CD4-positive, alpha-beta T cell treated with Interleukin-6 for 4 hours (primary cell): ENCODE measurements at regions not wholly inside any gene's neighbourhood (a gene's known extent, or its start where the extent isn't known, plus 50 kb on each side); places are given as distances from the start of the nearest gene placed in this dataset.
"Not testable (repeated sequence)": the region's sequence is repeated elsewhere in the genome, so short reads cannot be mapped to it uniquely, and the experiment has no call there.

ENCODE experiments used
- DNase-seq: peaks from one replicate; pipeline ENCODE4 v3.0.0-alpha.2; 2020; ENCODE audit warnings: mixed read lengths

GRCh38 chr2:237196866-237197618 lies 111.4 kb downstream of the COPS8 start:
- no peak for DNase-seq

DNA sequence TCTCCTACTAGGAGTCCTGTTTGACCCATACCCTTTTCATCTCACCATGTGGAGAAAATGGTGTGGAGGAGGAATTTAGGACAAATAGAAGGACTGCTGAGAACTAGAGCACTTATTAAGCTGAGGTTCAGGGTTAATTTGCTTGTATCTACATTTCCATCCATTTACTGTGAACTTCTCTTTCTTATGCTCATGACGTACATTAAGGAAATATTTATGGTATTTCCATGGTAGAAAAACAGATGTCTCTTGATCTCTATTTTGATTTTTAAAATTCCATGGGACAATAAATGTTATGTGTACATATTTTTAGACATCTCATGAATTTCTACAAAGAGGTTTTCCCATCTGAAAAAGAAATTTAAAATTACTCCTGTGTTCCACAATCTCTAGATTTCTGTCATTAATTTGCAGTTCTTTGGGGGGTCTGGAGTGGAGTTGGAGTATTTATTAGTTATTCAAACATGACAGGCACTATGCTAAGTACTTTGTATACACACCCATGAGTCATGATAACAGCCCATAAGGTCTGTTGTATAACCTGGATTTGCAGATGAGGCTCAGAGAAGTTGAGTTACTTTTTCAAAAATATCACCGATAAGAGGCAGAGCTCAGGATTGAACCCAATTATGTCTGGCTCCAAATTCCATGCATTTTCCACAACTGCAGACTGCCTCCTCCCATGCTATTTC lies 112.6 kb downstream of the COPS8 start:
- no peak for DNase-seq

GRCh38 chr2:237199082-237199481 lies 113.4 kb downstream of the COPS8 start:
- no peak for DNase-seq

- no peak for DNase-seq
These were observed 113.9 kb downstream of the COPS8 start for GRCh38 chr2:237199577-237199976.

GRCh38 chr2:237200462-237200861 lies 114.8 kb downstream of the COPS8 start:
- no peak for DNase-seq

GRCh38 chr2:237201461-237202287 lies 116.0 kb downstream of the COPS8 start:
- no peak for DNase-seq

DNA sequence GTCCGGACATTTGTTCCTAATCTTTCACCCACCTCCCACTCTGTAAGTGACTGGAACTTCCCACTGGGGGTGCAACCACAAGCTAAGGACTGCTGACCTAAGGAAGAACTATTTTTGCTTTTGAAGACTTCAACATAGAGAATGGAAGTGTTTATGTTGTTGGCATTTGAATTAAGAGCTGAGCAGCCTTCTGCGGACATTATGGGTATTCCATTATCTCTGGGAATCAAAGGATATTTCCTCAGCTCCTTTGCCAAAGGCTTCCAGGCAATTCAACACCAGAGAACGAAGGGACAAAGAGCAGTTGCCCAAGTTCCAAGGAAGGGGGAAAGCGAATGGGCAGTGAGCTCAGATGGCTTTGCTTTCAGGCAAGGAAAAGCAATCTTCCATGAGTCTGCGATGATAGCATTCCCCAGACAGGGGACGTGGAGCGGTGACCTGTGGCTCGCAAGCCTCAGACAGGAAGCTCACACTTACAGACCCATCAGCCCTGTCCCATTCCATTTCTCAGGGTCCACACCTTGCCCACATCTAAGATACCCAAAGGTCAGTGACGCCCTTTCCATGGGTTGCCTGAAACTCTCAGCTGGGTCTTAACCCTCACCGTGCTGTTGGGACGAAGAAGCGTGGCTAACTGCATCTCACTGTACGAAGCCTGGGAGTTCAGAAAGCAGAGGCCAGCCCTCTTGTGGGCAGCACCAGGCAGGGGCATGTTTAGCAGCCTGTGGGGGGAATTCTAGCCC lies 116.8 kb downstream of the COPS8 start:
- no peak for DNase-seq

- no peak for DNase-seq
These were observed 119.4 kb downstream of the COPS8 start for GRCh38 chr2:237205043-237205541.

GRCh38 chr2:237205561-237205971 lies 119.9 kb downstream of the COPS8 start:
- DNase-seq, result no peak

DNA sequence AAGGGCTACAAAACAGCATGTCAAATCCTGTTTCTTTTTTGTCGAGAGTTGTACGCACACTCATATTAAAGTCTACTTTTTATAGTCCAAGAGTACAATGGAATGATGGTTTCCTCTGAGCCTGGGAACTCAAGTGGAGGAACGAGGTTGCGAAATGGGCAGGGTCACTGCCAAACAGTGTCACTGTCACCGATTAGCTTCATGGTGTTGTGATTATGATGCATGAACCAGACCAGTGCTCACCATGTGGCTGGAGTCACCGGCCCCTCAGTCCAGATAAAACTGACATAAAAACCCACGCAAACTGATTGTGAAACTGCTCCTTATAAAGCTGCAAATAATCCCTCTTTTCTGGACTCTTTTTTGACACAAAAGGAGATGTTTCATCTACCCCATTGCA lies 122.0 kb downstream of the COPS8 start:
- DNase-seq, result no peak

- no peak for DNase-seq
These were observed 122.9 kb downstream of the COPS8 start for GRCh38 chr2:237208373-237209260.

- no peak for DNase-seq
These were observed 124.2 kb downstream of the COPS8 start for GRCh38 chr2:237209885-237210284.

DNA sequence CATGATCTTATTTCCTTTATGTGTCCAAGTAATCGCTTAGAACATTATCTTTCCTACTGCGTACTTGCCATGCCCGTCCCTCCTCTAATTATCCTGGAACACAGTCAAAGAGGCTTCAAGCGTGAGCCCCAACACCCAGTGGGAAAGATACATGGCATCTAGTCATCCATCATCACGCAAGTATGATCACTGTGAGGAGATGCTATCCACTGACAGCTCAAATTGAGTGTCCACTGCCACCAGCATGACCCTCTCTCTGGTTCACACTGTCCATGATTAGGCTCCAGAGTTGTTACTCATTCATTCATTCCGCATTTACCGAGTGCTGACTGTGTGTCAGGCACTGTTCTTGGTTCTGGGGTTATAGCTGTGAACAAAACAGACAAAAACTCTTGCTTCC lies 124.6 kb downstream of the COPS8 start:
- no peak for DNase-seq

DNA sequence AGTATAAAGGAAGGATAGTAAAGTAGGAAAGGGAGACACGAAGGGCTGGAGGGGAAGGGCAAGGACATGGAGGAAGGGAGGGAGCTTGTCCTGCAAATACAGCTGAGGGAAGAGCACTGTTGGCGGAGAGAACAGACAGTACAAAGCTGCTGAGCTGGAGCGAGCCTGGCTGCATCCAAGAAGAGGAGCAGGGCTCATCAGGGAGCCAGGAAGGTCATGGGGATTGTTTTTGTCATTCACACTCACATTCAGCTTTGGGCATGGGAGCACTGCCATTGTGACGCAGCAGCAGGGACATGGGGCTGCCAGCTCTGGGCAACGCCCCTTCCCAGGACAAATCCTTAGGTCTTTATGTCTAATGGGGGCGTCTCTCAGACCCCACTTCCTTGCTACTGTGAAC lies 125.1 kb downstream of the COPS8 start:
- DNase-seq, result no peak

DNA sequence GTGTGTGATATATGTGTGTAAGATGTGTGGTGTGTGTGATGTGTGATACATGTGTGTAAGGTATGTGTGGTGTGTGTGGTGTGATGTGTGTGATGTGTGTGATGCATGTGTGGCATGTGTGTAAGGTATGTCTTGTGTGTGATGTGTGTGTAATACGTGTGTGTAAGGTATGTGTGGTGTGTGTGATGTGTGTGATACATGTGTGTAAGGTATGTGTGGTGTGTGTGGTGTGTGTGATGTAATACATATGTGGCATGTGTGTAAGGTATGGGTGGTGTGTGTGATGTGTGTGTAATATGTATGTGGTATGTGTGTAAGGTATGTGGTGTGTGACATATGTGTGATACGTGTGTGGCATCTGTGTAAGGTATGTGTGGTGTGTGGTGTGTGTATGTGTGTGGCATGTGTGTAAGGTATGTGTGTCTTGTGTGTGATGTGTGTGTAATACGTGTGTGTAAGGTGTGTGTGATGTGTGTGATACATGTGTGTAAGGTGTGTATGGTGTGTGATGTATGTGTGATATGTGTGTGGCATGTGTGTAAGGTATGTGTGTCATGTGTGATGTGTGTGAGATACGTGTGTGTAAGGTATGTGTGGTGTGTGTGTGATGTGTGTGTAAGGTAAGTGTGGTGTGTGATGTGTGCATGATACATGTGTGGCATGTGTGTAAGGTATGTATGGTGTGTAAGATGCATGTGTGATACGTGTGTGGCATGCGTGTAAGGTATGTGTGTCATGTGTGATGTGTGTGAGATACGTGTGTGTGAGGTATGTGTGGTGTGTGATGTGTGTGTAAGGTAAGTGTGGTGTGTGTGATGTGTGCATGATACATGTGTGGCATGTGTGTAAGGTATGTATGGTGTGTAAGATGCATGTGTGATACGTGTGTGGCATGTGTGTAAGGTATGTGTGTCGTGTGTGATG lies 126.9 kb downstream of the COPS8 start:
- not testable (repeated sequence) for DNase-seq

DNA sequence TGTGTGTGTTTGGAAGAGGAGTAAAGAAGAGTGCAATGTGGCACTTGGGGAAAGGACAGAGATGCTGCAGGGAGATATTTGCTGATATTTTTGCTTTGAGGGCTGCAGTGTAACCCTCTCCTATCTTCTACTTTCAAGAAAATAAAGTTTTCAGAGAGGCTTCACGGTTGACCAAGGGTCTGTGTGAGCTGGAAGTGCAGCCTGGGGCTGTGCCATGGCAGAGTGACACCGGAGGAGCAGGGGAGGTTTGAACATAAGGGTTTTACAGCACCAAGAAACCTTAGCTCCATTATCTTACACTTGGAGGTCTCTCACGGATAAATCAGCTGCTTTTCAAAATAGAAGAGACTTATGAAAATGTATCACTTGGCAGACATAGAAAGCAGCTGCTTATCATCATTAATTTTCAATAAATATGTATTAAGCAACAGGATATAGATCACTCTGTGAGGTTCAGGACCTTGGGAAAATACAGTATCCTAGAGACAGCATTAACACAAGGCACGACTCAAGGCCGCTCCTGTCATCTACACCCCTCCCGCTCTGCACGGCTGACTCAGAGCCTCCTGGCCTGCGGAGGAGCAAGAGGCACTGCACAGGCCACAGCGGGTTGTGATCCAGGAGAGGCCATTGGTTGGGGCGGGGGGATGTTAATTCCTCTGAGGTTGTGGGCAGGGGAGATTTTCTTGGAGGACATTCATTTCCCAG lies 127.8 kb downstream of the COPS8 start:
- DNase-seq, result no peak

DNA sequence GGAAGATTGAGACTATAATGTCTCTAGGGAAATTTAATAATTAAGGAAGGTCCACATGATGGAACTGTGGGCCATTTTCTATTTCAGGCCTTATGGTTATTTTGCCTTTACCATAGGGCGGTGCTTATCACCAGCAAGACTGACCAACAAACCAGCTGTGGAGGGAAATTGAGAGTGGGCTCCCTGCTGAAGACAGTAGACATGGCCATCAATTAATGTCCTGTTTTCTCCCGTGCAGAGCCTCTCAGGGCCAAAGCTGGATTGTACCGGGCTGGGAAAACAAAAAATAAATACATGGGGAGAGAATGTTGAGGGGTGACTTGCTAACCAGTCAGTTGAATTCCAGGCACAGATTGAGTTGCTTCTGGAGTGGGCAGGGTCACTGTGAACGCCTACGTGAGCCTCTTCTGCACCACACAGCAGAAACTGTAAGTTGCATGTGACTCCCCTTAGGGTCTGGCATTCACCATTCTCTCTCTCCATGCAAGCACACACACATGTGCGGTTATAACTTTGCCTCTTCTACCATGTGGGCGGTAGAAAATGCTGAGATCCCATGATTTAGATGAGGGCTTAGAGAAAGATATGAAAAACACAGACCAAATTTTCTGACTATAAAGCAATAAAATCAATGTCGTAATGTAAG lies 128.5 kb downstream of the COPS8 start:
- no peak for DNase-seq

GRCh38 chr2:237214963-237215362 lies 129.3 kb downstream of the COPS8 start:
- DNase-seq, result no peak

DNA sequence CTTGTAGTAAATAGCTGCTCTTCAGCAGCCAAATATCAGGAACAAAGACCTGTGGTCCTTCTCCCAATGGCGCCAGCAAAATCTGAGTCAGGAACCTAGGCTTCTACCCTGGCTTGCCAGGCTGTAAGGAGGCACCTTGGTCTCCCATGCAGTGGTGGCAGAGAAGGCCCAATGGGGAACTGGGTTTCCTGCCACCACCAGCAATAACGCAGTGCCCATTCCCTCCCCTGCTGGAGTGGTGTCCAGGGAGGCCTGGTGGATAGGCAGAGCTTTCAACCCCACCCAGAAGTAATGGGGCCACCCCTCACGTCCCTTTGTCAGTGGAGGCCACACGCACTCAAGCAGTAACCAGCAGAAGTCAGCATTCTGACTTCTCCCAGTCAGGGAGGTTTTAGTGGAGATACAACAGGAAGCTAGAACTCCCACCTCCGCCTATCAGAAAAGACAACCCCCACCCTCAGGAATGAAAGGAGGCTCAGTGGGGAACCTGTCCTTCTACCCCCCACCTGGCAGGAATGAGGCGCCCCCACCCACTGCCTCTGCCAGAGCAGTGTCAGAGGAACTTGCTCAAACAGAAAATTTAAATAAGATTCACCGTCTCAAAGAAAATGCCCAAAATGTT lies 132.4 kb downstream of the COPS8 start:
- DNase-seq, result no peak
